ENCODE measurements at regions not wholly inside any gene's neighbourhood (a gene's known extent, or its start where the extent isn't known, plus 50 kb on each side); places are given as distances from the start of the nearest gene placed in this dataset.

GRCh38 chr4:22191565-22191964 lies 243.0 kb upstream of the KCNIP4 start:
- TF ChIP-seq KLF11 (CRISPR knock-in tag; IDR thresholded peaks at IDR 0.05), result no peak

GRCh38 chr4:22190855-22191254 lies 242.3 kb upstream of the KCNIP4 start:
- Histone ChIP-seq H3K9ac (ENCODE audit: insufficient read depth, low read depth, low read length) (no peak overlapping the region), H3K27ac (ENCODE audit: extremely low read length, insufficient read depth, low read length) (no peak overlapping the region), H3K4me1 (ENCODE audit: insufficient read depth, low read length) (no peaks in the 10 kb centered on the region), H3K79me2 (ENCODE audit: insufficient read depth, low read length) (no peaks in the 10 kb centered on the region), H4K20me1 (ENCODE audit: insufficient read depth, low read length) (no peaks in the 10 kb centered on the region), H3K36me3 (replicated peaks in 1 of 2; ENCODE audit: control insufficient read depth in 1 of 2, insufficient read depth in 2 of 2, low read length in 2 of 2) (no peaks in the 10 kb centered on the region), H3K9me3 (ENCODE audit: low read length) (no peaks in the 10 kb centered on the region), H3K4me2 (ENCODE audit: low read depth, low read length) (no peak overlapping the region), H2AFZ (ENCODE audit: low read length) (no peak overlapping the region), H3K4me3 (replicated peaks in 1 of 3; ENCODE audit: insufficient read depth in 1 of 3, low read depth in 2 of 3, low read length in 3 of 3) (no peak overlapping the region), H3K27me3 (ENCODE audit: control insufficient read depth in 1 of 2, insufficient read depth in 2 of 2, low read length in 2 of 2) (no peaks in the 10 kb centered on the region)
- TF ChIP-seq ZSCAN22 (CRISPR knock-in tag; IDR thresholded peaks at IDR 0.05) (no peak), POLR2A (IDR thresholded peaks at IDR 0.05; ENCODE audit: insufficient read depth in 1 of 2, low read depth in 2 of 2, low read length in 2 of 2) (no peak), YEATS2 (CRISPR knock-in tag; IDR thresholded peaks at IDR 0.05; ENCODE audit: borderline replicate concordance) (no peak), GPBP1L1 (CRISPR knock-in tag; IDR thresholded peaks at IDR 0.05) (no peak), HOXD1 (CRISPR knock-in tag; IDR thresholded peaks at IDR 0.05) (no peak), E2F2 (CRISPR knock-in tag; IDR thresholded peaks at IDR 0.05; ENCODE audit: borderline replicate concordance) (no peak), SCMH1 (CRISPR knock-in tag; IDR thresholded peaks at IDR 0.05; ENCODE audit: borderline replicate concordance) (no peak), ESRRA (CRISPR knock-in tag; IDR thresholded peaks at IDR 0.05; ENCODE audit: low read depth) (no peak), MAFF (IDR thresholded peaks at IDR 0.05; ENCODE audit: low read depth, low read length) (no peak)
- in situ Hi-C loops (cut with HindIII; ENCODE audit: extremely low pct_ligation_motif_present, low pct_unique_long_range_greater_than_20kb) (no loop called here), intact Hi-C loops (cut with micrococcal nuclease; ENCODE audit: unreplicated experiment) (no loop called here)
- ChIA-PET CTCF (ENCODE audit: low intra/inter-chr PET ratio, low total read pairs) (no interaction called here), POLR2A (no interaction called here)
- ATAC-seq (no peak), DNase-seq (ENCODE audit: low spot score) (no peak), FAIRE-seq (no peak)
- BruUV-seq (replicated peaks), result no TSS peak
- WGBS (ENCODE audit: low lambda C conversion rate), result 0% methylated on average over 1 of the region's 1 CpG

More at GRCh38 chr4:22191565-22191964, 243.0 kb upstream of the KCNIP4 start:
- no peak overlapping the region for H3K4me2 ChIP-seq (ENCODE audit: low read depth, low read length)
- CTCF ChIA-PET (ENCODE audit: low intra/inter-chr PET ratio, low total read pairs), result no interaction called here
- no peak for ATAC-seq
- no peak overlapping the region for H2AFZ ChIP-seq (ENCODE audit: low read length)
- no peak for DNase-seq (ENCODE audit: low spot score)
- no peak for FAIRE-seq
- no peaks in the 10 kb centered on the region for H4K20me1 ChIP-seq (ENCODE audit: insufficient read depth, low read length)
- H3K9me3 ChIP-seq (ENCODE audit: low read length), result no peaks in the 10 kb centered on the region
- in situ Hi-C loops (cut with HindIII; ENCODE audit: extremely low pct_ligation_motif_present, low pct_unique_long_range_greater_than_20kb) (no loop called here), intact Hi-C loops (cut with micrococcal nuclease; ENCODE audit: unreplicated experiment) (no loop called here)
- POLR2A ChIA-PET, result no interaction called here
- H3K9ac ChIP-seq (ENCODE audit: insufficient read depth, low read depth, low read length), result no peak overlapping the region
- H3K36me3 ChIP-seq (replicated peaks in 1 of 2; ENCODE audit: control insufficient read depth in 1 of 2, insufficient read depth in 2 of 2, low read length in 2 of 2), result no peaks in the 10 kb centered on the region
- no peak overlapping the region for H3K27ac ChIP-seq (ENCODE audit: extremely low read length, insufficient read depth, low read length)
- H3K79me2 ChIP-seq (ENCODE audit: insufficient read depth, low read length), result no peaks in the 10 kb centered on the region
- no peaks in the 10 kb centered on the region for H3K27me3 ChIP-seq (ENCODE audit: control insufficient read depth in 1 of 2, insufficient read depth in 2 of 2, low read length in 2 of 2)
- no TSS peak for BruUV-seq (replicated peaks)
- H3K4me3 ChIP-seq (replicated peaks in 1 of 3; ENCODE audit: insufficient read depth in 1 of 3, low read depth in 2 of 3, low read length in 3 of 3), result no peak overlapping the region
- WGBS (ENCODE audit: low lambda C conversion rate), result 5% methylated on average over 2 of the region's 2 CpGs
- no peaks in the 10 kb centered on the region for H3K4me1 ChIP-seq (ENCODE audit: insufficient read depth, low read length)
